ENCODE measurements at regions not wholly inside any gene's neighbourhood (a gene's known extent, or its start where the extent isn't known, plus 50 kb on each side); places are given as distances from the start of the nearest gene placed in this dataset.

- DNase-seq (ENCODE audit: low read depth in 3 of 3, low spot score in 2 of 3) = no peak
Observed at GRCh38 chr2:172200495-172201085, 97.9 kb upstream of the DLX2 start.

GRCh38 chr2:172204309-172204708, 101.6 kb upstream of the DLX2 start:
- no peak for DNase-seq (ENCODE audit: low read depth in 3 of 3, low spot score in 2 of 3)

GRCh38 chr2:172204762-172205161, 102.1 kb upstream of the DLX2 start:
- no peak for DNase-seq (ENCODE audit: low read depth in 3 of 3, low spot score in 2 of 3)

GRCh38 chr2:172205292-172205691, 102.6 kb upstream of the DLX2 start:
- no peak for DNase-seq (ENCODE audit: low read depth in 3 of 3, low spot score in 2 of 3)

DNA sequence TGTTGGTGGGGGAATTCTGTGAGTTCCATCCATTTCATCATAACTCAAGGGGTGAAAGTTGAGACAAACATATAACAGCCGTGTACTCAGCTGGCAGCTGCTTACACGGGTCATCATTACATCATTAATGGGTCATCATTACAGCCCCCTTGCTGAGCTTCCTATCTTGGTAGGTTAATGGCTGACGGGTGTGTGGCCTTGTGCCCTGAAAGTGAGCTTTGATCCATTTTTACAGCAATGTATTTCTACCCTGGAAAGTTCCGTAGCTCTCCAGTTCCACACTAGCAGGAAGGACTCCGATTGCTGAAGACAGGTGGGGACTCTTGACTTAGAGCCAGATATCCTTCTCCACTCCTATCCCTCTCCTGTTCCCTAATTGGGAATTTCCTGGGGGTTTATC, 105.2 kb upstream of the DLX2 start:
- no peak for DNase-seq (ENCODE audit: low read depth in 3 of 3, low spot score in 2 of 3)

- DNase-seq (ENCODE audit: low read depth in 3 of 3, low spot score in 2 of 3) = no peak
Observed at GRCh38 chr2:172208791-172209325, 106.2 kb upstream of the DLX2 start.

- no peak for DNase-seq (ENCODE audit: low read depth in 3 of 3, low spot score in 2 of 3)
Observed at GRCh38 chr2:172210599-172210998, 107.9 kb upstream of the DLX2 start.

DNA sequence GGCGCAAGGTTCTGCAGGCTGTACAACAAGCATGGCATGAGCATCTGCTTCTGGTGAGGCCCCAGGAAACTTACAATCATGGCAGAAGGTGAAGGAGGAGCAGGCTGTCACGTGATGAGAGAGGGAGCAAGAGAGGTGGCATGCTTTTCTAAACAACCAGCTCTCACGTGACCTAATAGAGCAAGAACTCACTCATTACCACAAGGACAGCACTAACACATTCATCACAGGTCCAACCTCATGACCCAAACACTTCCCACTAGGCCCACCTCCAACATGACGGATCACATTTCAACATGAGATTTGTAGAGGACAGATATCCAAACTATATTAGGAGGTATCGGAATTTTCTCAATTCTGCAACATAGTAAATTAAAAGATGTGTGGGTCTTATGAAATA, 108.8 kb upstream of the DLX2 start:
- no peak for DNase-seq (ENCODE audit: low read depth in 3 of 3, low spot score in 2 of 3)

GRCh38 chr2:172213116-172213860, 110.6 kb upstream of the DLX2 start:
- no peak for DNase-seq (ENCODE audit: low read depth in 3 of 3, low spot score in 2 of 3)

DNA sequence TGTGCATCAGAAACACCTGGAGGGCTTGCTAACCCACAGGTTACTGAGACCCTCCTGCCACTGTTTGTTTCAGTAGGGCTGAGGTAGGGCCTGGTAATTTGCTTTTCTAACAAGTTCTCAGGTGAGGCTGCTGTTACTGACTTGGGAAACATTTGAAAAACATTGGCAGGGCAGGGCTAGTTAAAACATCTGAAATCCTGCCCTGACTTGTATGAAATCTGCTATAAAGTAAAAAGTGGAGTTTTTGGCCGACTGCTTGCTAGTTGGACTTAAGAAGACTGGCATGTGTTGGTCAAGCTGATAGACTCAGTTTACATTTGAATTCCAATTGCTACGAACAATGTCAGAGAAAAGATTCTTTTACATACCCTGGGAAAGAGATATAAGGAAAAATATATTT, 111.6 kb upstream of the DLX2 start:
- no peak for DNase-seq (ENCODE audit: low read depth in 3 of 3, low spot score in 2 of 3)

DNA sequence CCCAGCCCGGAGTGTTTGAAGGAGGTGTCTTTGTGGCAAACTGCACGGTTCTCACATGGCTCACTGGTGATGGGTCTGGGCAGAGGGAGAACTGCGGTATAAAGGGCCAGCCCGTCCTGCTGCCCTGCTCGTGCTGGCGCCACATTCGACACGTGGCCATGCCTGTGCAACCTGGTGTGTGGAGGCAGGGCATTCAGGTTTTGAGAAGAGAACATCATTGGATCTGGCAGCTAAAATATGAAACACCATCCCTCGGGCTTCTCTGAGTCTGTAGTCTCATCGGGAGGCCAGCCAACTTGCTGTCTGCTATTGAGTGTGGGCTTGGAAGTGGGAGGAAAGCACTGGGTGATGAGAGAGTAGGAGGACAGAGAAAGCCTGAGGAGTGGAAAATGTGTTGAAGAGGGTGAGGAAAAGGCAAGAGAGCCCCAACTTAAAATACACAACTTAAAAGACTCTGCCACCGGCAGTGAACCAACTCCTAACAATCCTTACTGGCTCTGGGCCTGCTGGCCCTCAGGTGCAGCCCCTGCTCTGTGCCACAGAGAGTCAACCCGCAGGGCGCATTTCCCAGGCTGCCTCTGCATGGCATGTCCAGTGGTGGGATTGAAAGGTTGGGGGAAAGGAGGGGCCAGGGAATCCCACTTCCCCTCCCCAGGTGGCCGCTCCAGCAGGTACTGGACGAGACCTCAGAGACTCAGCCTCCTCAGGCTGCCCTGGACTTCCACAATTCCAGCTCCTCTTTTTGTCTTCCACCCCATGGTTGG, 112.7 kb upstream of the DLX2 start:
- no peak for DNase-seq (ENCODE audit: low read depth in 3 of 3, low spot score in 2 of 3)

DNA sequence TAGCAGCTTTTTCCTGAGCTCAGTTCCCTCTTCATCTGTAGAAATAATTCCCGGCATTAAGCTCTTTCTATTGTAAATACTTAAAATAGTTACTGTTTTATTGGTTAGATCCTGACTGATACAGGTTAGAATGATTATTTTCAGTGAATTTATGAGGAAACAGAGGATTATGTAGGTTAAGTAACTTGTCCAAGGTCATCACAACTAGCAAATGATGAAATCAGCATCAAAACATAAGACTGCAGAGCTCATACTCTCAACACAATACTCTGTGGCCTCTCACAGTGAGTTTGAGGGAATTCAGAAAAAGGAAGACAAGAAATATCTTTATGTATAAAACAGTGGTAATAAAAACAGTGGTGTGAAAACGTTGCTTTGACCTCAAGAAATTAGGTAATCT, 113.2 kb upstream of the DLX2 start:
- no peak for DNase-seq (ENCODE audit: low read depth in 3 of 3, low spot score in 2 of 3)

GRCh38 chr2:172216477-172216876, 113.8 kb upstream of the DLX2 start:
- no peak for DNase-seq (ENCODE audit: low read depth in 3 of 3, low spot score in 2 of 3)

- no peak for DNase-seq (ENCODE audit: low read depth in 3 of 3, low spot score in 2 of 3)
Observed at GRCh38 chr2:172219201-172219600, 116.5 kb upstream of the DLX2 start.

GRCh38 chr2:172220121-172220520, 117.4 kb upstream of the DLX2 start:
- no peak for DNase-seq (ENCODE audit: low read depth in 3 of 3, low spot score in 2 of 3)

GRCh38 chr2:172223601-172224054, 120.9 kb upstream of the DLX2 start:
- no peak for DNase-seq (ENCODE audit: low read depth in 3 of 3, low spot score in 2 of 3)

DNA sequence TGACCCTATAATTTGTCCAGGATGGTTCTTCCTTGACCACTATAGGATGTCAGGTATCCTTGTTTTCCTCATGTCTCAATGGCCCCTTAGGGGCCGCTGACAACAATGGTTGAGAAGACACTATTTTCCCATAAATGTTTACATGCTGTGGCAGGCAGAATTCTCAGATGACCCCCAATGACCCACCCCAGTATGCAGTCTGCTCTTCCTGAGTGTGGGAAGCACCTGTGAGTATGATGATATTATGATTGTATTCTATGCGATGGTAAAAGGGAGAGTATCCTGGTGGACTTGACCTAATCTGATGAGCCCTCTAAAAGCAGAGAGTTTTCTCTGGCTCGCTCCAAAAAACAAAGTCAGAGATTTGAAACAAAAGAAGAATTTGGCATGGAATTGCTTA, 123.1 kb upstream of the DLX2 start:
- no peak for DNase-seq (ENCODE audit: low read depth in 3 of 3, low spot score in 2 of 3)

GRCh38 chr2:172226244-172227061, 123.8 kb upstream of the DLX2 start:
- DNase-seq (ENCODE audit: low read depth in 3 of 3, low spot score in 2 of 3) = no peak

DNA sequence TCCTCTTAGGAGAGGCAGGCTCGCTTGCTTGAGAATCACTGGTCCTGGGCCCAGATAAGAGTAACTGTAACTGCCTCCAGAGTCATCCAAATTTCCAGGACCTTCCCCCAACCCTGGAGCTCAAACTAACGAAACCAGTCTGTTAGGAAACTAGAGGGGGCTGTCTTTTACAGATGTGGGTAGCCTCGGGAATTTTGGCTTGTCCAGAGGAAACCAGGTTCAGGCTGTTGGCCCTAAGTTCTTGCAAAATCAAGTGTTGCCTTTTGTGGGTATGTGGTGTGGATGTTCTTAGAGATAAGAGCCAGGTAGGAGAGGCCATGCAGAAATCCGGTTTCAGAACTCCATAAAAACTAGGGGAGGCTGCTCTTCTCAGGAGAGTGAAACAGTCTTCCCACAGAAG, 125.0 kb upstream of the DLX2 start:
- DNase-seq (ENCODE audit: low read depth in 3 of 3, low spot score in 2 of 3) = no peak

DNA sequence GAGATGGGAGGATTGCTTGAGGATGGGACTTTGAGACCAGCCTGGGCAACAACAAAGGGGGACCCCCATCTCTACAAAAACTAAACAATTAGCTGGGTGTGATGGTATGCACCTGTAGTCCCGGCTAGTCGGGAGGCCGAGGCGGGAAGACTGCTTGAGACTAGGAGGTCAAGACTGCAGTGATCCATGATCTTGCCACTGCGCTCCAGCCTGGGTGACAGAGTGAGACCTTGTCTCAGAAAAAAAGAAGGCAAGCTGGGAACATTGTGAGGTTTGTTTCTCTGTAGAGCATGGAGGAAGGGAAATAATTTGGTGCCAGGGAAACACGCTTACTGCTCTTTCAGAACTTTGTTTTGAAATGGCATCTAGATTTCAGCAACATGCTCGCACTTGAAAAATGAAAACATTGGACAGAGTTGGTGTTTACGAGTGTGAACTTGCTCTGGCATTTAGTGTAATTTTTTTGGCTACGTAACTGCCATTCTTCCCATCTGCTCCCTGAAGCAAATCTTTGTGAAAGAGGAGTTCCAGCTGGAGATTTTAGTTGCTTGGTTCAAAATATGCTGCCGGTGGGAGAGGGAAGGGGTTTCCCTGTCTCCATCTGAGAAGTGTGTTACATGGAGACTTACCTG, 125.6 kb upstream of the DLX2 start:
- no peak for DNase-seq (ENCODE audit: low read depth in 3 of 3, low spot score in 2 of 3)

Data from right renal cortex interstitium (tissue), 3 donors.